Muscle layer of colon (tissue), 2 donors: ENCODE measurements at regions not wholly inside any gene's neighbourhood (a gene's known extent, or its start where the extent isn't known, plus 50 kb on each side); places are given as distances from the start of the nearest gene placed in this dataset.

Experiments
- H3K27ac ChIP-seq: one replicate; pipeline ENCODE4 v1.7.0; 2013; ENCODE audit warnings: low read depth, mild to moderate bottlenecking, low read length, moderate library complexity
- H3K27me3 ChIP-seq, 2 donors: one replicate each; pipeline ENCODE4 v1.7.0; 2013; ENCODE audit warnings: low read length in 2 of 2, mild to moderate bottlenecking in 2 of 2; ENCODE audit not compliant: insufficient read depth in 2 of 2, control insufficient read depth in 1 of 2
- H3K36me3 ChIP-seq: one replicate; pipeline ENCODE4 v1.7.0; 2013; ENCODE audit warnings: mild to moderate bottlenecking, low read length; ENCODE audit not compliant: insufficient read depth
- H3K4me1 ChIP-seq: one replicate; pipeline ENCODE4 v1.7.0; 2013; ENCODE audit warnings: mild to moderate bottlenecking, low read length; ENCODE audit not compliant: insufficient read depth
- H3K4me3 ChIP-seq, 2 donors: one replicate each; pipeline ENCODE4 v1.7.0; 2013; ENCODE audit warnings: low read length in 2 of 2, low read depth in 1 of 2, mild to moderate bottlenecking in 1 of 2, moderate library complexity in 1 of 2
- H3K9ac ChIP-seq: one replicate; pipeline ENCODE4 v1.7.0; 2013; ENCODE audit warnings: low read length
- H3K9me3 ChIP-seq: one replicate; pipeline ENCODE4 v1.7.0; 2013; ENCODE audit warnings: mild to moderate bottlenecking, low read length
- donor health status: abdominal sarcoma.
- donor health status: Adenocarcinoma of cecum.

DNA sequence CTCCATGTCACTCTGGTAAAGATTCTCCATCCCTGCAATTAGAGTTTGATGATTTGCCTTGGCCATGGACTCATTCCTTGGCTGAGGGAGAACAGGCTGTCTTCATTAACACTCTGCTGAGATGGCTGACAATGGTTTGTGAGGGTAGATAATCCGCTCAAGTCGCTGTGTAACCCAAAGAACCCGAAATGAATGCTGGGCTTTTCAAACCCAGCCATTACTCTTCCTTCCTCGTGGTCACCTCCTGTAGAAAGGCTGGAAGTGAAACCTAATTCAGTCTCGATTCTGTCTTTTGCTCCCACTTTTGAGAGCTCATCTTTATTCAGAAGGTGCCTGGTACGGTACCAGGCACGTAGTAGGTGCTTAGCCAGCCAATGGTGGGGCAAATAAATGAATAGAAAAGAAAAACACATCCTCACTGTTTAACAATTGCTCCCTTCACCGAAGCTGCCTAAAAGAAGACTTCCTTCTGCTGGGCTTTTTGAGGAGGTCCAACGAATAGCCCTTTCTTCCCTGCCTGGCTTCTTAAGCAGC lies 190.2 kb downstream of the BCAS1 start:
- no peaks in the 10 kb centered on the region for H3K27me3 ChIP-seq
- no peaks in the 10 kb centered on the region for H3K9me3 ChIP-seq
- H3K4me1 ChIP-seq = no peaks in the 10 kb centered on the region
- H3K9ac ChIP-seq = no peak overlapping the region
- H3K36me3 ChIP-seq = no peaks in the 10 kb centered on the region
- H3K27ac ChIP-seq = no peak overlapping the region
- H3K4me3 ChIP-seq = no peak overlapping the region

DNA sequence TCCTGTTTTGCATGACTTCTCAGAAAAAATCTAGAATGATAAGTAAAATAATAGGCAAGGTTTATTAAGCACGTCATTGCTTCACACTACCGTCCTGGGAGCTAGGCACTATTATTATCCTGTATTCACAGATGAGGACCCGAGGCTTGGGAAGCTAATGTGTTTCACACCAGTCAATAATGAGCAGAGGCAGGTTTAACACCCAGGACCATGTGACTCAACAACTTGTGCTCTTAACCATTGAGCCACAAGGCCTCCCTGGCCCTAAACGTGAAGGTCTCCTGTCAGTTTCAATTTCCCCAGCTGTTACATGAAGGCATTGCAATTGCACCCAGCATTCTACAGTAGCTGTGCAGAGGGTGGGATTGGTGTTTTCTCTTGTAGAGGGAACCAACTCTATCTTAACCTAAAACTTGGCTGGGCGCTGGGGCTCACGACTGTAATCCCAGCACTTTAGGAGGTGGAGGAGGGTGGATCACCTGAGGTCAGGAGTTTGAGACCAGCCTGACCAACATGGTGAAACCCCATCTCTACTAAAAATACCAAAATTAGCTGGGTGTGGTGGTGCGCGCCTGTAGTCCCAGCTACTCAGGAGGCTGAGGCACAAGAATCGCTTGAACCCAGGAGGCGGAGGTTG lies 191.2 kb downstream of the BCAS1 start:
- H3K4me1 ChIP-seq = no peaks in the 10 kb centered on the region
- no peak overlapping the region for H3K9ac ChIP-seq
- no peaks in the 10 kb centered on the region for H3K27me3 ChIP-seq
- H3K4me3 ChIP-seq = no peak overlapping the region
- H3K27ac ChIP-seq = no peak overlapping the region
- H3K36me3 ChIP-seq = no peaks in the 10 kb centered on the region
- H3K9me3 ChIP-seq = no peaks in the 10 kb centered on the region

DNA sequence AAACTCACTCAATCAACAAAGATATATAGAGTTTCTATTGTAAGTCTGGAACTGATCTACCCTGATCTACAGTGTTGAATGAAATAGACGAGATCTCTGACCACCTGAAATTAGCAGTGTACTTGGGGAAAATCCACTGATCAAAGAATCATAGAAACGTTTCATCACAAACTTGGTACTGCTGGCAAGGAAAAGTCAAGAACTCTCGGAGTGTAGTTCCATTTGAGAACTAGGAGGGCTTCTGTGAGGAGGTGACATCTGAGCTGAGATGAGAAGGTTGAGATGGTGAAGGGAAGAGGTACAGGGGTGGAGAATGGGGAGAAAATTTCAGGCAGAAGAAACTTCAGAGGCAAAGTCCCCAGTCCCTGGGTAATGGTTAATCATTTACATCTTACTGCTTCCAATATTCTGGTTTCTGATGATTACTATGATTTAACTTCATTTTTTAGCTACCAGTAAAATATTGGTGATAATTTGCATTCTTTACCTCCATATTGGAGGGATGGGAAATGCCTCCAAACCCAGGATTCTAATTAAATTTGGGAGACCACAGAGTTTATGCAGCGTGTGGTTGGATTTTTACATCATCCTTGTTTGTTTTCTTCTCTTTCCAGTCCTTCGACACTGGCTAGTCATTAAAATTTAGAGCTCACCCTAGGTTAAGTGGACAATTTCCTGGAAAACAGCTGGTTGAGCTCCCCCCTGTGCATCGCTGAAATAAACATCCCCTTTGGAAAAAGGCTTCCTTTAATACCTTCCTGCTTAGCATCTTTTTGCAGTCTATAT lies 191.9 kb downstream of the BCAS1 start:
- Histone ChIP-seq H3K9me3 (no peaks in the 10 kb centered on the region), H3K27me3 (no peaks in the 10 kb centered on the region), H3K9ac (no peak overlapping the region), H3K36me3 (no peaks in the 10 kb centered on the region), H3K27ac (no peak overlapping the region), H3K4me3 (no peak overlapping the region), H3K4me1 (no peaks in the 10 kb centered on the region)

DNA sequence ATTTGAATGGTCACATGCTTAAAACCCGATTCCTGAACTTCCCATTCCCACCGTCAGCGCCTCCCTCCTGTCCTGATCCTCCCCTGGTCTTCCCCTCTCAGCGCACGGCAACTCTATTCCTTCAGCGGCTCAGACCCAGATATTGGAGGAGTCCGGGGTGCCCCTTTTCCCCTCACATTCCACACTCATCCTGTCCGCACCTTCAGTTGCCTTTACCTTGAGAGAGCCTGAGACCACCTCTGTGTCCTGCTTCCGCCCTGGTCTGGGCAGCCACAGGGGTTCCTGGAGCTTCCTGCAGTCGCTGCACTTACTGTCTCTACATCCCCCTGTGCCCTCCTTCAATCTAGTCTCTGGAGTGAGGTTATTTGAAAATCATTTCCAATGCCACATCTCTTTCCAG lies 193.4 kb downstream of the BCAS1 start:
- H3K27ac ChIP-seq = no peak overlapping the region
- no peaks in the 10 kb centered on the region for H3K9me3 ChIP-seq
- no peaks in the 10 kb centered on the region for H3K27me3 ChIP-seq
- H3K4me1 ChIP-seq = no peaks in the 10 kb centered on the region
- no peak overlapping the region for H3K9ac ChIP-seq
- no peaks in the 10 kb centered on the region for H3K36me3 ChIP-seq
- H3K4me3 ChIP-seq = no peak overlapping the region

DNA sequence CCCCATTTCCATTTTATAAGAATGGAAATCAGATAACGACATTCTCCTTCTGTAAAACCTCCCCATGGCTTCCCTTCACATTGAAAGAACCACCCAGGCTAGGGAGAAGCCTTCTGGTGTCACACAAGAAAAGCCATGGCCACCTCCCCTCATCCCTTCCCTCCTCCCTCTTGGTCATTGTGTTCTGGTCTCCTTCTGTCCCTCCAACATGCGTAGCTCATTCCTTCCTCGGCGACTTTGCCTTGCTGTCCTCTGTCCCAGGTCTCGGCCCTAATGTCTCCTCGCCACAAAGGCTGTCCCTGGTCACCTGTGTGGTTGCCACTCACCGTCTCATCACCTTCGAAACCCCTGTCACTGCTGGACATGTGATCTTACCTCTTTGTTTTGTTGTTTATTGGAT lies 193.9 kb downstream of the BCAS1 start:
- Histone ChIP-seq H3K27me3 (no peaks in the 10 kb centered on the region), H3K4me1 (no peaks in the 10 kb centered on the region), H3K36me3 (no peaks in the 10 kb centered on the region), H3K4me3 (no peak overlapping the region), H3K9ac (no peak overlapping the region), H3K9me3 (no peaks in the 10 kb centered on the region), H3K27ac (no peak overlapping the region)

DNA sequence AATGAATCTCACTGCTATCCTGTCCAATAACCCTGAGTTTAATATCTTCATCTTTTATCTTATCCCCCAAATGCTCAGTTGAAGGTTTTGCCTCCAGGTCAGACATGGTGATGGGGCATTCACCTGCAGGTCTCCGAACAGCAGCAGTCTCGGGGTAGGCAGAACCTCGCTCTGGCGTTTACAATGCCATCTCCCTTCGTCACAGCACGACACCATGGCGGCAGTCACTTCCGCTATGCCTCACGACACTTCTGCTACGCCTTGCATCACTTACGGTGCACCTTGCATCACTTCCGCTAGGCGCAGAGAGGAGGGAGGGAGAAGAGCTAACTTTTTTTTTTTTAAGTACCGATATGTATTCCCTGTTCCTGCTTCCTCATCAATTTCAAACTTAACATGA lies 194.9 kb downstream of the BCAS1 start:
- Histone ChIP-seq H3K27ac (no peak overlapping the region), H3K9me3 (no peaks in the 10 kb centered on the region), H3K4me3 (no peak overlapping the region), H3K27me3 (no peaks in the 10 kb centered on the region), H3K4me1 (no peaks in the 10 kb centered on the region), H3K9ac (no peak overlapping the region), H3K36me3 (no peaks in the 10 kb centered on the region)

DNA sequence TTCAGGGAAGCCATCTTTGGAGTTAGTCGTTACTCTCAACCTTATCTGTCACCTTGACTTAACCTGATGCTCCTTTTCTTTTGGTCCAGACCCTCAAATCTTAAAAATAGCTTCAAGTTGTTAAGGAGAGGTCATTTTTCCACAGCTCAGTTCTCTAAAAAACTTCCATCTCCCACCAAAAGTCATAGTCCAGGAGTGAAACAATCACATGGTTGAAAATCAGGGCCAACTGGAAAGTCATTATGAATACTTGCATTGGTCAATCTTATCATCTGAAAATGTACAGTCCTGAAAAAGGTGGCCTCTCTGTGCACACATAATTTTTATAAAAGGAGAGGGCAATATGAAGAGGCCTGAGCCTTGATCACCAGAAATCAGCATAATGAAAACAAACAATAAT lies 195.7 kb downstream of the BCAS1 start:
- peaks cover 4% of the 10 kb centered on the region for H3K4me1 ChIP-seq
- no peaks in the 10 kb centered on the region for H3K27me3 ChIP-seq
- no peak overlapping the region for H3K4me3 ChIP-seq
- no peaks in the 10 kb centered on the region for H3K9me3 ChIP-seq
- H3K27ac ChIP-seq = no peak overlapping the region
- no peak overlapping the region for H3K9ac ChIP-seq
- no peaks in the 10 kb centered on the region for H3K36me3 ChIP-seq

DNA sequence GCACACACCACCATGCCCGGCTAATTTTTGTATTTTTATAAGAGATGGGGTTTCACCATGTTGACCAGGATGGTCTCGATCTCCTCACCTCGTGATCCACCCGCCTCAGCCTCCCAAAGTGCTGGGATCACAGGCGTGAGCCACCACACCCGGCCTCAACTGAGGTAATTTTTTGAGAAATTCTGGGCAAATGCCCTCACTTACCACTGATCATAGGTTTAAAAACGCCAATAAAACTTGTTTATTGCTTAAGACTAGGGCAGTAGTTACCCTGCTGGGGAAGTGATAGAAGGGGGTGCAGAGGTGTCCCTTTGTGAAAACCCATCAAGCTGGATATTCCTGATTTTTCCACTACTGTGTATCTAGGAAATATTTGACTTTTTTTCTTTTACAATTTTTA lies 196.3 kb downstream of the BCAS1 start:
- no peak overlapping the region for H3K4me3 ChIP-seq
- H3K36me3 ChIP-seq = no peaks in the 10 kb centered on the region
- no peaks in the 10 kb centered on the region for H3K27me3 ChIP-seq
- no peak overlapping the region for H3K27ac ChIP-seq
- no peaks in the 10 kb centered on the region for H3K9me3 ChIP-seq
- no peak overlapping the region for H3K9ac ChIP-seq
- H3K4me1 ChIP-seq = peaks cover 6% of the 10 kb centered on the region

DNA sequence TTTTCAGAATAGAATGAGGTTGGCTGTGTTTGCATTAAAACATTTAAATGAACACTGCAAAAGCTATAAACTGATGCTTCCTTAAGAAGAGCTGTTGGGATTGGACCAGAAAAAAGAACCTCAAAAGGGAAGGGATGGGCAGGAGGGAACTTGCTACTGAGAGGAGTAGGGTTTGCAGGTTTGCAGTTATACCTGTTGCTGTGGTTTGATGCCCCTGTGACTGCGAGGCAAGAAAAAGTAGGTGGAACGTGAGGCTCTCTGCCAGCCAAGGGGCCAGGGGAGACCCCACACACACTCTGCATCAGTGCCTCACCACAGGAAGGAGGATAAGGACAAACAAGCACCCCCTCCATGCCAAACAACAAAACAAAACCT lies 197.2 kb downstream of the BCAS1 start:
- Histone ChIP-seq H3K9ac (no peak overlapping the region), H3K27ac (no peak overlapping the region), H3K27me3 (no peaks in the 10 kb centered on the region), H3K4me1 (peaks cover 6% of the 10 kb centered on the region), H3K36me3 (no peaks in the 10 kb centered on the region), H3K4me3 (no peak overlapping the region), H3K9me3 (no peaks in the 10 kb centered on the region)

DNA sequence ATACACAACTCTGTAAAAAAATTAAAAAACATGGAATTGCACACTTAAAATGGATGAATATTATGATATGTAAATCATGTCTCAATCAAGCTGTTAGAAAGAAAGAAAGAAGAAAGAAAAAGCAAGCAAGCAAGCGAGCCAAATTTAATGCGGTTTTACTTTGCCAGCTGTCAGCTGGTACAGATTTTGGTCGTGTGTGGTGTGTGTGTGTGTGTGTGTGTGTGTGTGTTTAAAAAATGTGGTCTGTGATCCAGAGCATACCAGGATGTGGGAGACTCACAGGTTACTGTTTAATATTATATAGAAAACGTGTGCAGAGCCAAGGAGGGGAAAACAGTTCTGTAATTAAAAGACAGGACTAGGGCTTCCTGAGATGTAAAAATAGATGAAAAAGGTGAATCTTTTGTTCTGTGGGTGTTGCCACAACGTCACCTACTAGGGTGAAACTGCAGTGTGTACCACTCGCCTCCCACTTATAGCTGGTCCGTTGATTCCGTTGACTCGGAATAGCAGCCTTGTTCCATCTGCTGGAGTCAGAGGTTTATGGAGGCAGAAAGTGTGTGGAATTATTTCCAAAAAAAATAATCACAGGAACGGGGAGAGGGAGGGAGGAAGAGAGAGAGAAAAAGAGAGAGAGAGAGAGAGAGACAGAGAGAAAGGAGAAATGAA lies 197.7 kb downstream of the BCAS1 start:
- no peaks in the 10 kb centered on the region for H3K9me3 ChIP-seq
- no peaks in the 10 kb centered on the region for H3K27me3 ChIP-seq
- no peak overlapping the region for H3K9ac ChIP-seq
- H3K27ac ChIP-seq = no peak overlapping the region
- H3K36me3 ChIP-seq = no peaks in the 10 kb centered on the region
- H3K4me3 ChIP-seq = no peak overlapping the region
- peaks cover 6% of the 10 kb centered on the region for H3K4me1 ChIP-seq

DNA sequence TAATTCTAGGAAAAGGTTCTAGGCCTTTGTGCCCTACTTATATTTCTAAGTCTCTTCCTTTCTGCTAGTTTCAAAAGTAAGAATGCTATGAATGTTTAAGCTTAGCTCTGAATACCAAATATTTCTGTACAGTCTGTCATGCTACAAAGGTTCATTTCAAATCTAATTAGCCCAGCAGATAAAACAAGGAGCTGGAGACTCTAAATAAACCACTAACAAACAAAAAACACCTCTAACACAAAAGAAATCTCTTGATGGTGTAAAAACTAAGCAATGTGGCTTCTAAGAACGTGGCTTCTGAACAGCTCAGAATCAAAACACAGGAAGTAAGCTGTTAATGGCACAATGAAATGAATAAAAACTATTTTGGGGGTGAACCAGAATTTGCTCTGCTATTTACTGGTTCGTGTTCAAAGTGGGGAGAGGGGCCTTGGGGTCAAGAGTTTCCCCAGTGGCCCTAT lies 198.3 kb downstream of the BCAS1 start:
- no peaks in the 10 kb centered on the region for H3K9me3 ChIP-seq
- no peak overlapping the region for H3K4me3 ChIP-seq
- no peaks in the 10 kb centered on the region for H3K36me3 ChIP-seq
- H3K27me3 ChIP-seq = no peaks in the 10 kb centered on the region
- H3K4me1 ChIP-seq = peaks cover 7% of the 10 kb centered on the region
- no peak overlapping the region for H3K9ac ChIP-seq
- H3K27ac ChIP-seq = no peak overlapping the region
